T-helper 9 cell (primary cell): ENCODE measurements at regions not wholly inside any gene's neighbourhood (a gene's known extent, or its start where the extent isn't known, plus 50 kb on each side); places are given as distances from the start of the nearest gene placed in this dataset.
"Not testable (repeated sequence)": the region's sequence is repeated elsewhere in the genome, so short reads cannot be mapped to it uniquely, and the experiment has no call there.

ENCODE experiments used
- DNase-seq: peaks from one replicate; pipeline ENCODE4 v3.0.0-alpha.2; 2020

DNA sequence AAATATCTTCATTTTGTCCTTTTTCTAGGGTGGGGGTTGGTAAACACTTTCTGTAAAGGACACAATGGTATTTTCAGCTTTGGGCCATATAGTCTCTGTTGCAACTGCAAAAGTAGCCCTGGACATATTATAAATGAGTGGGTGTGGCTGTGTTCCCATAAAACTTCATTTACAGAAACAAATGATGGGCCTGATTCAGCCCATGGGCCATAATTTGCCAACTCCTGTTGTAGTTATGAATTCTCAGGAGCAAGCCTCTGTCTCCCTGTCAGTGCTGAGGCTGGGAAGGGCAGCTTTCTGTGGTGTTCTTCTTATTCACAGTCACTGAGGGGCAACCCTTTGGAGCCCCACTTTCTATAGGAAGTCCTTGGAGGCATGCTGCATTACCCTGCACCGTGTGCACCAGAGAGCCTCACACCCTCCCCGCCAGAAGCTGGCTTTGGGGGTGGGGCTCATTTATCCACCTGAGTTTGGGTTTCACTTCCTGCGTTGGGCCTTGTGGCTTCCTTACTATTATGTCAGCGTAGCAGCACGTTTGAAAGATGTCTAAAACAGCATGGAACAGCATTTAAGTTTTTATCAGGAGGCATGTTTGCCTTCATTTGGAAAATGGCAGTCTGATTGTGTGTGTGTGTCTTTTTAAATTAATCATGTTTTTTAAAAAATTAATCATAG lies 60.8 kb upstream of the FAN1 start:
- DNase-seq: not testable (repeated sequence)

DNA sequence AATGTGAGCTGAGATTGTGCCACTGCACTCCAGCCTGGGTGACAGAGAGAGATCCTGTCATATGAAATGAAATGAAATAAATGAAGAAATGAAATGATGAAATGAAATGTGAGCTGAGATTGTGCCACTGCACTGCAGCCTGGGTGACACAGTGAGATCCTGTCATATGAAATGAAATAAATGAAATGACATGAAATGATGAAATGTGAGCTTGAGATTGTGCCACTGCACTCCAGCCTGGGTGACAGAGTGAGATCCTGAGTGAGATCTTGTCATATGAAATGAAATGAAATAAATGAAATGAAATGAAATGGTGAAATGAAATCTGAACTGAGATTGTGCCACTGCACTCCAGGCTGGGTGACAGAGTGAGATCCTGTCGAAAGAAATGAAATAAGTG lies 58.2 kb upstream of the FAN1 start:
- DNase-seq: not testable (repeated sequence)
